ENCODE measurements at regions not wholly inside any gene's neighbourhood (a gene's known extent, or its start where the extent isn't known, plus 50 kb on each side); places are given as distances from the start of the nearest gene placed in this dataset.

DNA sequence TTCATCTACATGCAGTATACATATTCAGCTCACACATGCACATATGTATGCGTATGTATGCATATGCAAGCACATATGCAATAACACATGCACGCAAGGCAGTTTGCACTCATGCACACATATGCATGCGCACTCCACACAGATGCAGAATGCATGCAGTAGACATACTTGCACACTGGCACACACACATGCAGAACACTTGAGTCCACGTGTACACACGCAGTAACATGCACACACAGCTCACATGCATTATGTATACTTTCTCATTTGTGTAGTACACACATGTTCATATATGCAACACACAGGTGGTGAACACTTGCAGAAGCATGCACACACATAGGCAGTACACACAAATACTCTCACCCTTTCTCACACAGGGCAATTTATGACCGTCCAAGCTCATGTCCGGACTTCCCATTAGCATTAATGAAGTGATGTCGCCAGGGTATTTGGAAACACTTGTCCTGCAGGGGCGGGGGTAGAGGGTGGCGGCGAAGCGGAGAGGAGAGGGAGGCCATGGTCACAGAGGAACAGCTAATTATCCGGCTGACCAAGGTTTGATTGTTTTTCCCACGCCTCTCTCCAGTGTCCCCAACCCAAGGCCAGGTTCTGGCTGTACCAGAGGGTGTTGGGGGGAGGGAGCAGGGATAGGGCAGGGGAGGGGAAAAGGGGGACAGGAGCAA, 91.3 kb downstream of the VEGFA start:
- no peak for DNase-seq

DNA sequence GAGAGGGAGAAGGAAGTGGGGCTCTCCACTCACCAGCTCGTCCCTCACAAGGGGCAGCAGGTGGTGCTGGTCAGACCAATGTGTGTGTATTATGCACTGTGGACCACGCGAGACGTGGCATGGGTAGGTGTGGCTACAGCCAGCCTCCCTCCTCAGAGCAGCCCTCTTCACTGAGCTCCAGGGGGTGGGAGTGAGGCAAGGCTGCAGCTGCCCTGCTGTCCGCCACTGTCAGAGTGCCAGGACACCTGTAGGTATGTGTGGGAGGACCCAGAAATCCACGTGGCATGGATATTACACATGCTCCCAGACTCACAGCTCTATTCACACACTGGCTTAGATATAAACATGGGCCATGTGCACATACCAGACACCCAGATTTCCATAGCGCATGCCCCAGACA, 90.3 kb downstream of the VEGFA start:
- no peak for DNase-seq

- DNase-seq: no peak
These were observed 89.2 kb downstream of the VEGFA start for GRCh38 chr6:43859213-43859612.

- no peak for DNase-seq
These were observed 88.4 kb downstream of the VEGFA start for GRCh38 chr6:43858161-43859153.

DNA sequence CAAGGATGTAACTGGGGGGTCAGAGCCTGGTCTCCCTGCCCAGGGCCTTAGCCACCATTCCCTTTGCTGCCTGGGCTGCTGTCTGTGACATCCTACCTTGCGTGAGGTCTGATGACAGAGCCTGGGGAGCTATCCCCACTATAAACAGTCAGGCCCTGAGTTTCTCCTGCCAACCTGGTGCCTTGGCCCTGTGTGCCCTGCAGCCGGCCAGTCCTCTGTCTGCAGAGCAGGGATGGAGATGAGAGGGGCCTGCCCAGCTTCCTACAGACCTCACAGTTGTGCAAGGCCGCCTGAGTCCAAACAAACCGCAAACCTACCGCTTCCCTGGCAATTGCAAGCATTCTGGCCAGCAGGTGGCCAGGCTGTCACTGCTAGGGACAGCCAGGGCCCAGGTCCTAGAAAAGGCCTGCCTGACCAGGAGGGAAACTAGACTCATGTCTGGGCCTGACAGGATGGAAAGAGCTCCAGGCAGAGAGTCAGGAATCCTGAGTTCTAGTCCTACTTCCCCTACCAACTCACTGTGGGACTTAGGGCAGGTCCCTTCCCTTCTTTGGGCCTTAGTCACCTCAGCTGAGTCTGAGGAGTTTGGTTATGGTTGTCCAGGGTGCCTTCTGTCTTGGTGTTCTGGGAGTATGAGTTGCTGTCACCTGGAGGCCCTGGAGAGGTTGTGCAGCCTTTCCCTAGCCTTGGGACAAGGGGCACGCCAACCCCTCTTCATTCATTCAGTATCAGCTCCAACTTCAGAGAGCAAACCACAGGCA, 86.2 kb downstream of the VEGFA start:
- peak; percentile 25 to 45 for DNase-seq

DNA sequence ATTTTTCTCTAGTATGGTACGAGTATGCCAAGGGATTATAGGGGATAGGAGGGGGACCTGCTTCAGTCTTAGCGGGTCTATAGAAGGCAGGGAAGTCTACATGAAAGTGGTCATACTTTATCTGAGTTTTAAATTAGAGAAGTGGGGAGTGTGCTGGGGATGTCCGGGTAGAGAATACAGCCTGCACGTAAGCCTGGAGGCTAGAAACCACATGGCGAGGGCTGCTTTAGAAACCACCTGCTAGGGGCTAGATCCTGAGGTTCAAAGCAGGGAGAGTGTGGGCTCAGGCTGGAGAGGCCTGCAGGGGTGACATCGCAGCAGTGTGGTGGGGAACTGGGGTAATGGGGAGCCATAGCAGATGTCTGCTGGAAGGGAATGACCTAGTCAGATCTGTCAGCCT, 85.2 kb downstream of the VEGFA start:
- DNase-seq: no peak

DNA sequence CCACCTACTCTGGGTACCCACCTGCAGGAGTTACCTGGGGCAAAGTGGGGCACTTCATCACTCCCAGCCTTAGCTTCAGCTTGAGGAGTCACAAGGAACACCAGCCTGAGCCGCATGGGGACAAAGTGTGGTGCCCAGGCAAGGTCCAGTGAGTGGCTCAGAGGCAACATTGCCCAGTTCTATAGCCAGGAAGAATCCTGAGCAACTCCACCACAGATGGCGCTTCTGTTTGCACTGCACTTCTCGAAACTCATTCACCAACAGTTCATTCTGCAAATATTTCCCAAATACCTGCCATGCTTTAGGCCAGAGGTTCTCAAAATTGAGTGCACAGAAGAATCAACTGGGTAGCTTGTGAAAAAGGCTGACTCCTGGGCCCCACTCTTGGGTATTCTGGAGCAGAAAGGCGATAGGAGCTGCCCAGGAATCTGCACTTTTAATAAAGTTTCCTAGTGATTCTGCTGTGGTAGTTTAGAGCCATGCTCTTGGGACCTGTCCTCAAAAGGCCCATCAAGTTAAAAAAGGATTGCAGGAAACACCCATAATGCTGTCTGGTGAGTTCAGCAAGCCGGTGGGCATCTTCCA, 83.1 kb downstream of the VEGFA start:
- DNase-seq: no peak

GRCh38 chr6:43852350-43852864, 82.4 kb downstream of the VEGFA start:
- no peak for DNase-seq

DNA sequence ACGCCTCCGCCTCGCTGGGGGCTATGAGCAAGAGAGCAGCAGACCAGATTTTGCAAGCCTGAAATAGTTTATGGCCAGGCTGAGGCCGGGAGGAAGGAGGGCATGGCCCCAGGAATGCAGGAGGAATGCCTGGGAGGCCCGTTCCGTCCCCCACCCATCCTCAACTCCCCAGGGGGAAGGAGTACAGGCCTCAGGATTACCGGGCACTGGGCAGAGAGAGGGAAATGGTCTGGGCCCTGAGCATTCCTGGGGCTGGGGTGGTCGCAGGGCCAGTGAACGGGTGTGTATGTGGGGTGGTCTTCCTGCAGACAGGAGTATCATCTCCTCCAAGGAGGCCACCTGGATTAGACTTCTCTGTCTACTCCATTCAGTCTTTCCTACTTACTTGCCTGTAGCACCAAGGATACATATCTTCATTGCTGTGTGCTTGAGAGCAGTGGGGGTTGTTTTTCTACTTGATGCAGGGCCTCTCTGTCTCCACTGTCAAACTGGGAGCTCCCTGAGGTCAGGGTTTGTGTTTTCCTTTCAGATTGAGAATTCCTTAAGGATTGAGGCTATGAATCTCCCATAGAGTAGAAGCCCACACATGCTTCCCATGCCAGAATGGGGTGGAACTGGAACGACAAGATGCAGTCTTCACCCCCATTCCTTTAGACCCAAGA, 81.3 kb downstream of the VEGFA start:
- DNase-seq: no peak

GRCh38 chr6:43850314-43851203, 80.5 kb downstream of the VEGFA start:
- no peak for DNase-seq

DNA sequence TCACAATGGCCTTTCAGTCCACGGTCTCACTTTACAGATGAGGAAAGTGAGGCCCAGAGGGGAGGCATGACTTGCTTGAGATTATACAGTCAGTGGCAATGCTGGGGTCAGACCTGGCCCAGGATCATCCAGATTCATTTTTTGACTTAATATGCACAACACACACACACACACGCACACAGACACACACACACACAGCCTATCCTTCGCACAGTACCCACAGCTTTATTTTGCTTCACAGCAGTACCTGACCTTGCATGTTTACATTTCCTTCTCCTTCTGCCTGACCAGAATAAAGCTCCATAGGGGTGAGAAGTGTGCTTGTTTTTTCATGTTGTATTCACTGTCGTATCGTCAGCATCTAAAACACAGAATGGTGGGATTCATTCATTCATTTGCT, 79.8 kb downstream of the VEGFA start:
- no peak for DNase-seq

- DNase-seq: no peak
These were observed 78.8 kb downstream of the VEGFA start for GRCh38 chr6:43848671-43849391.

- no peak for DNase-seq
These were observed 78.0 kb downstream of the VEGFA start for GRCh38 chr6:43847741-43848630.

GRCh38 chr6:43846556-43846955, 76.5 kb downstream of the VEGFA start:
- DNase-seq: no peak

DNA sequence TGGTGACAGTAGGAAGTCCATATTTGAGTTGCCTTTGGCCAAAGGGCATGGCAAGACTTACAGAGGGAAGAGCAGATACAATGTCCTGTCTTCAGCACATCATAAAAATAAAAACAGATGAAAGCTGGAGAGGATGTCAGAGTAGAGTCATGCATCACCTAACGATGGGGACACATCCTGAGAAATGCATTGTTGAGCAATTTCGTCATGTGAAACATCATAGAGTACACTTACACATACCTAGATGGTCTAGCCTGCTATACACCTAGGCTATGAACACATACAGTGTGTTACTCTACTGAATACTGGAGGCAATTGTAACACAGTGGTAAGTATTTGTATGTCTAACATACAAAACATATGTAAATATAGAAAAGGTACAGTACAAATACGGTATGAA, 75.6 kb downstream of the VEGFA start:
- no peak for DNase-seq

DNA sequence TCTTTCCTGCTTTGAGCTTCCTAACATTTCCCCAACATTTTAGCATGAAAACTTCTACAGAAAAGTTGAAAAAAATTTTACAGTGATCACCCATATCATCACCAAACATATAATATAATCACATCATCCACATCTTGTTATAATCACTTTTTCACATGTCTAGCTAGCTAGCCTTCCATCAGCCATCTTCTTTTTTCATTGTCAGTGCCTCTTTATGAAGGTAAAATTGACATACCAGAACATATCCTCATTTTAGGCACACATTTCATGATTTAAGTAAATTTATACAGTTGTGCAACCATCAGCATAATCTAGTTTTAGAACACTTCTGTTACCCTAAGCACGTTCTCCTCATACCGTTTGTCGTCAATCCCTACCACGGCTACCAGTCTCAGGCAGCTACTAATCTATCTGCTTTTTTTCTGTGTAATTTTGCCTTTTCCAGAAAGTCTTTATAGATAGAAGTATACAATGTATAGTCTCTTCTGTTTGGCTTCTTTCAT, 73.7 kb downstream of the VEGFA start:
- no peak for DNase-seq

GRCh38 chr6:43843097-43843645, 73.2 kb downstream of the VEGFA start:
- DNase-seq: no peak

DNA sequence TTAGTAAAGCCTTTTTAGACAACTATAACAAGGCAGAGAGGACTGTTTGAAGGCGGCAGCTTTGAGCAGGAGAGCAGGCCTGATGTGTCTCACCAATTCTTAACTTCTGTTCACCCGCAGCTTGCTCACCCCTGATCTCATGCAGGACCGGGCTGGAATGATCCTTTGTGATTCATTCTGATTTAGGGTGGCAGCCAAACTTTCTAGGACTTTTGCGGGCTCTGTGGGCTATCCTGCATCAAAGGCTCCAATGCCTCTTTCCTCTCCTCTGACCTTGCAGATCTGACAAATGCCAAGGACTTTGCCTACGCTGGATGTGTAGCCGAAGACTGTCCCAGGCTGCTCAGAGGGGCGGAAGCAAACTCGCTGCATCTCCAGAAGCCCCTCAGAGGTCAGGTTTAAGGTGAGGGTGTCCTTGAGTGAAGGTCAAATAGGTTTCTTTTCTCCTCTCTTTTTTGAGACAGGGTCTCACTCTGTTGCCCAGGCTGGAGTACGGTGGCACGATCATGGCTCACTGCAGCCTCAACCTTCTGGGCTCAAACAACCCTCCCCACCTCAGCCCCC, 72.3 kb downstream of the VEGFA start:
- DNase-seq: no peak

Measured in AML-193 (cell line).